Activated CD4-positive, alpha-beta memory T cell treated with anti-CD3 and anti-CD28 coated beads for 36 hours (primary cell): ENCODE measurements at regions not wholly inside any gene's neighbourhood (a gene's known extent, or its start where the extent isn't known, plus 50 kb on each side); places are given as distances from the start of the nearest gene placed in this dataset.

Experiments
- CTCF ChIA-PET: fragments of 350-600 bp; sonication (Branson Sonifier 250); formaldehyde crosslinking; loops from one replicate; lab custom pipeline; 2021; ENCODE audit warnings: antibody characterized with exemption, inconsistent platforms; lab: Charles Lee
- POLR2A ChIA-PET: fragments of 350-600 bp; sonication (Branson Sonifier 250); formaldehyde crosslinking; loops from one replicate; lab custom pipeline; 2021; ENCODE audit warnings: antibody characterized with exemption; lab: Charles Lee
- DNase-seq: peaks from one replicate; pipeline ENCODE4 v3.0.0-alpha.2; 2020
- H3K27ac Mint-ChIP-seq: one replicate; pipeline ENCODE4 v1.8.0; 2021; ENCODE audit warnings: mixed read lengths
- H3K27me3 Mint-ChIP-seq: one replicate; pipeline ENCODE4 v1.8.0; 2021; ENCODE audit warnings: mixed read lengths
- H3K36me3 Mint-ChIP-seq: one replicate; pipeline ENCODE4 v1.8.0; 2021; ENCODE audit warnings: mixed read lengths
- H3K4me1 Mint-ChIP-seq: one replicate; pipeline ENCODE4 v1.8.0; 2021; ENCODE audit warnings: low read depth, mixed read lengths
- H3K4me3 Mint-ChIP-seq: one replicate; pipeline ENCODE4 v1.8.0; 2021; ENCODE audit warnings: mild to moderate bottlenecking, mixed read lengths
- H3K9me3 Mint-ChIP-seq: one replicate; pipeline ENCODE4 v1.8.0; 2021; ENCODE audit warnings: mixed read lengths
- intact Hi-C: fragments of 100-400 bp; cut with micrococcal nuclease; formaldehyde crosslinking; loops from one replicate; pipeline ENCODE4 v1.15.1; 2023

GRCh38 chr2:30394096-30394495 lies 53.0 kb upstream of the LCLAT1 start:
- H3K9me3 Mint-ChIP-seq: no peaks in the 10 kb centered on the region
- intact Hi-C loops: no loop called here

GRCh38 chr2:30396436-30397232 lies 50.4 kb upstream of the LCLAT1 start:
- no peak for DNase-seq
- Mint-ChIP-seq H3K27me3 (no peaks in the 10 kb centered on the region), H3K9me3 (no peaks in the 10 kb centered on the region), H3K27ac (no peak overlapping the region), H3K4me3 (no peak overlapping the region), H3K4me1 (no peaks in the 10 kb centered on the region), H3K36me3 (no peaks in the 10 kb centered on the region)
- ChIA-PET CTCF (no interaction called here), POLR2A (no interaction called here)
- intact Hi-C loops: no loop called here

More at GRCh38 chr2:30394096-30394495, 53.0 kb upstream of the LCLAT1 start:
- H3K4me3 Mint-ChIP-seq: no peak overlapping the region
- H3K36me3 Mint-ChIP-seq: no peaks in the 10 kb centered on the region
- ChIA-PET CTCF (no interaction called here), POLR2A (no interaction called here)
- no peaks in the 10 kb centered on the region for H3K4me1 Mint-ChIP-seq
- no peaks in the 10 kb centered on the region for H3K27me3 Mint-ChIP-seq
- H3K27ac Mint-ChIP-seq: no peak overlapping the region
- DNase-seq: no peak
